Endothelial cell of umbilical vein (primary cell): ENCODE measurements at regions not wholly inside any gene's neighbourhood (a gene's known extent, or its start where the extent isn't known, plus 50 kb on each side); places are given as distances from the start of the nearest gene placed in this dataset.

ENCODE experiments used
- EZH2 ChIP-seq: IDR thresholded peaks from 2 replicates; pipeline ENCODE4 v1.6.1; 2012; ENCODE audit warnings: borderline replicate concordance, low read depth, mild to moderate bottlenecking, moderate library complexity, low read length, inconsistent platforms; ENCODE audit not compliant: severe bottlenecking
- POLR2A ChIP-seq: IDR thresholded peaks from 2 replicates; pipeline ENCODE4 v1.6.1; 2012; ENCODE audit warnings: low read depth, mild to moderate bottlenecking, control low read depth, low read length
- POLR2AphosphoS5 ChIP-seq: IDR thresholded peaks from 2 replicates; pipeline ENCODE4 v1.6.1; 2012; ENCODE audit warnings: low read depth, mild to moderate bottlenecking, control low read depth, low read length, moderate library complexity; ENCODE audit not compliant: insufficient read depth
- TF ChIP-seq, protein P1 (sequence below), 2 donors: IDR thresholded peaks; 1 replicate in 1 of 2; 2 replicates in 1 of 2; pipeline ENCODE4 v1.5.1; 2011; ENCODE audit warnings: low read length in 2 of 2, mild to moderate bottlenecking in 2 of 2, moderate library complexity in 2 of 2, control low read depth in 1 of 2, inconsistent platforms in 1 of 2, low read depth in 1 of 2; ENCODE audit not compliant: insufficient read depth in 1 of 2; ENCODE audit errors: extremely low read depth in 1 of 2

DNA sequence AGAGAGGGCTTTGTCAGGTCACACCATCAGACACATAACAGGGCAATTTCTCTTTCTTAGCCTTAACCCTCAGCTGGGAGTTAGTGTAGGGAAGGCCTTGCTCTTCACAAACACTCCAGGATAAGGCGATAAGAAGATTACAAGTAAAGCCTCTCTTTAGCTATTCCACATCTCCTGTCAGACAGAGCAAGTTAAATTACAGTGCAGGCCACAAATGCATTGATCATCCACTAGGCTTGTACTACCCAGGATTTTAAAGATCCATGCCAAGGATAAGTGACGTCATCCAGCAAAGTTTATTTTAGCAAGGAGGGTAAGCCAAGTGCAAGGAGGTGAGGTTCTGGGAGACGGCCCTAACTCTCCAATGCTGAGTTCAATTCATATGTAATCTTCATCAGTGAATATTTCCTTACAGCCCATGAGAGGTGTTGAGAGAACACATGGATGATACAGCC, 890.6 kb upstream of the NR2F2 start:
- TF ChIP-seq POLR2A (no peak), POLR2AphosphoS5 (no peak), EZH2 (no peak)
- TF ChIP-seq, protein P1, sequence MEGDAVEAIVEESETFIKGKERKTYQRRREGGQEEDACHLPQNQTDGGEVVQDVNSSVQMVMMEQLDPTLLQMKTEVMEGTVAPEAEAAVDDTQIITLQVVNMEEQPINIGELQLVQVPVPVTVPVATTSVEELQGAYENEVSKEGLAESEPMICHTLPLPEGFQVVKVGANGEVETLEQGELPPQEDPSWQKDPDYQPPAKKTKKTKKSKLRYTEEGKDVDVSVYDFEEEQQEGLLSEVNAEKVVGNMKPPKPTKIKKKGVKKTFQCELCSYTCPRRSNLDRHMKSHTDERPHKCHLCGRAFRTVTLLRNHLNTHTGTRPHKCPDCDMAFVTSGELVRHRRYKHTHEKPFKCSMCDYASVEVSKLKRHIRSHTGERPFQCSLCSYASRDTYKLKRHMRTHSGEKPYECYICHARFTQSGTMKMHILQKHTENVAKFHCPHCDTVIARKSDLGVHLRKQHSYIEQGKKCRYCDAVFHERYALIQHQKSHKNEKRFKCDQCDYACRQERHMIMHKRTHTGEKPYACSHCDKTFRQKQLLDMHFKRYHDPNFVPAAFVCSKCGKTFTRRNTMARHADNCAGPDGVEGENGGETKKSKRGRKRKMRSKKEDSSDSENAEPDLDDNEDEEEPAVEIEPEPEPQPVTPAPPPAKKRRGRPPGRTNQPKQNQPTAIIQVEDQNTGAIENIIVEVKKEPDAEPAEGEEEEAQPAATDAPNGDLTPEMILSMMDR (IDR thresholded peaks at IDR 0.05; ENCODE audit: extremely low read depth in 1 of 2, insufficient read depth in 1 of 2, low read depth in 1 of 2, low read length in 2 of 2): no peak
